ENCODE measurements at regions not wholly inside any gene's neighbourhood (a gene's known extent, or its start where the extent isn't known, plus 50 kb on each side); places are given as distances from the start of the nearest gene placed in this dataset.
"Not testable (repeated sequence)": the region's sequence is repeated elsewhere in the genome, so short reads cannot be mapped to it uniquely, and the experiment has no call there.

- no peak for DNase-seq
Measured at GRCh38 chr2:234898534-234899053, 53.2 kb upstream of the SH3BP4 start.

DNA sequence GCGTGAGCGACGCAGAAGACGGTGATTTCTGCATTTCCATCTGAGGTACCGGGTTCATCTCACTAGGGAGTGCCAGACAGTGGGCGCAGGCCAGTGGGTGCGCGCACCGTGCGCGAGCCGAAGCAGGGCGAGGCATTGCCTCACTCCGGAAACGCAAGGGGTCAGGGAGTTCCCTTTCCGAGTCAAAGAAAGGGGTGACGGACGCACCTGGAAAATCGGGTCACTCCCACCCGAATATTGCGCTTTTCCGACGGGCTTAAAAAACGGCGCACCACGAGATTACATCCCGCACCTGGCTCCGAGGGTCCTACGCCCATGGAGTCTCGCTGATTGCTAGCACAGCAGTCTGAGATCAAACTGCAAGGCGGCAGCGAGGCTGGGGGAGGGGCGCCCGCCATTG, 63.4 kb upstream of the SH3BP4 start:
- not testable (repeated sequence) for DNase-seq

GRCh38 chr2:234887195-234887594, 64.6 kb upstream of the SH3BP4 start:
- no peak for DNase-seq

DNA sequence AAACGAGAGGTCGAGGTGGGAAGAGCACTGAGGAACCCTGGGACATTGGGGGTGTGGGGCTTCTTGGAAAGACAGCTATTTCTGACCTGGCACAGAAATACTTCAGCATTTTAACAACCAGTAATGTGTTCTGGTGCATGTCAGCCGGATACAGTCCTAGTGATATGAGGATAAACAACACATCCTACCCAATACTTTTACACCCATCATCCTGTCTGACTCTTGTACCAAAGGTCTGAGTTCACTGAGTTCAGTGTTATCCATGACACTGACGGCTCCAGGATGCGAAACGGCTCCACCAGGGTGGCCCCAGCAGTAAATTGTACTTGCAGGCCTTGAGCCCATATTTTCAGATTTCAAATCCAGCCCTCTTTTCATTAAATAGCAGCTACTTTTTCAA, 65.9 kb upstream of the SH3BP4 start:
- DNase-seq: no peak

DNA sequence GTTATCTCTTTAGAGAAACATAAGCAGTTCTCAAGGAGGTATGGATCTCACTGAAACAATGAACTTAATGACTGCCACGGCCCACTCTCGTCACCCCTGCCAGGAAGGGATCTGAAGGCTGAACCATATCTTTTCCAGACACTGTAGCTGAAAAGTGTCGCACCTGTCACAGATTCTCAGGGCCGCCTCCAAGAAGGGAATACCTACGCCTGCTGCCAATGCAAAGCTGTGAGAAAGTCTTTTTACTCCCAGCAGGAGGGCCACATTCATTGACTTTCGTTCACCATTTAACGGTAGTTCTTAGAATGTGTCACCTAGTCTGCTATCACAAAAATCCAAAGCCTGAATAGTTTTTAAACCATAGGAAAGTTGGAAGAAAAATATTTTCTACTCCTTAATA, 66.7 kb upstream of the SH3BP4 start:
- no peak for DNase-seq

DNA sequence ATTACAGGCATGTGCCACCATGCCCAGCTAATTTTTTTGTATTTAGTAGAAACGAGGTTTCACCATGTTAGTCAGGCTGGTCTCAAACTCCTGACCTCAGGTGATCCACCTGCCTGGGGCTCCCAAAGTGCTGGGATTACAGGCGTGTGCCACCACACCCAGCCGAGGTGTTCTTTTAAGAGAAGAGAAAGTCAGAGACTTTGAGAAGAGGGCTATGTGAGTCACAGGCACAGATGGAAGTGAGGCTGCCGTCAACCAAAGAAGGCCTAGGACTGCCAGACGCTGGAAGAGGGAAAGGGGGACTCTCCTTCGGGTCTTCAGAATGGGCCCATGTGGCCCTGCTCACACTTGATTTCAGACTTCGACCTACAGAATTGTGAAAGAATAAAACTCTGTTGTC, 67.2 kb upstream of the SH3BP4 start:
- DNase-seq: no peak

DNA sequence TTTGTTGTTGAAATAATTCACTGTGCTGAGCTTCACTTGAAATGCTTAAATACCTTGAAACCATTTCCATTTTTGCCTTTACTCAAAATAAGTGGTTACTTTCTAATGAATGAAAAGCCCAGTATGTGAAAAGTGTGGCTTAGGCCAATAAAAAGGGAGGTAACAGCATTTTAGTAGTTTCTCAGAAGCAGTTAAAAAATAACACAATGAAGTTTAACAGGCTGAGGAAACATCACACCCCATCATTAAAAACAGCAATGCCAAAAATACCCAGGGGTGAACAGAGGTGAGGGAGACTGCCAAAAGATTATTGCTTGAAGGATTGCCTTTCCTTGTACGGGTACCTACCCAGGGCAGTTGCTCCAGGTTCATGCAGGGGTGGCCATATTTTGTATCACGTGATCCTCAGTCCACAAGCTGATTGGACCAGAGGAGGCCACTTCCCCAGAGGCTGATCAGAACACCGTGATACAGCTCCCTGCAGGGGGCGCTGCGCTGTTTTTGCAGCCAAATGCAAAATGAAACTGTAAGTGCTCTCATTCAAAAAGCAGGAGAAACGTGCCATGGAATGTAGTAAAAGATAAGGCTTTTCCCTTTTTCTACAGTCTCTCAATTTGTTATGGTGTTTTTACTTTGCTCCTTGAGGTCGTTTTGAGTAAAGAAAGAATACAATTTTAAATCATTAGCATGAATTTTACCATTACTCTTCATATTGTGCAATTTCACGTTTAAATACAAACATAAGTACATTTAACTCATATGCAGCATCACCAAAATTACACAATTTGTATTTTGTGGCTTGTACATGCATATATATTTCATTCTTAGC, 70.2 kb upstream of the SH3BP4 start:
- DNase-seq: peak; percentile 86

- DNase-seq: peak; percentile 75
Measured at GRCh38 chr2:234880551-234881211, 71.1 kb upstream of the SH3BP4 start.

DNA sequence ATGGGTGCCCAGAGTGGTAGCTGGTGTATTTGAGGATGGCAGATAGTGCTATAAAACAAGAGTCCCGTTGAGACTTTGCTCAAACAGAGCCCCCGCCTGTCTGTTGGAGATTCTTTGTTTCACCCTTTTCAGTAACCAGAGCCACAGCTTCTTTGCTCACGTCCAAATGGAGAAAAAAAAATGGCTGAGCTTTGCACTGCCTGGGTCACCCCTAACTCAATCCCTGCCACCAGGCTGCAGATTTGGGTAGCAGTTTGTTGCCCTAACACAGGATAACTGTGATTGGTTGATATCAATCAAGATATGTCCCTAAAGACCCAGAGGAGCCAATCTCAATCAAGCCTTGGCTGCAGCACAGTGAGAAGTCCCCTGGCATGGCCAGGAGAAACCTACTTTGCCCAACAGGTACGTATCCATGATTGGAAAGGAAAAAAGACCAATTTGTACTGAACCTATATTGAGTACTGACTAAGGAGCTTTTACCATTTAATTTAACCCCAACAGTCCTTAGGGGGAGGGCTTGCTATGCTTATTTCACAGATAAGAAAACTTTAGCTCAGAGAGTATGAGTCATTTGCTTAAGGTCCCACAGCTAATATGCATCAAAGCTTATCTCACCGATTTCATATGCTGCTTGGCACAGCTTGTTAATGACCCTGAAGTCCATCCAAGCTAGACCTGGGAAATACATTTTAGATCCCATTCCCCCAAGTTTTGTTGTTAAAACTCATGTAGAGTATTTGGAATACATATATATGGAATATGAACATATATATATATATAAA, 72.0 kb upstream of the SH3BP4 start:
- DNase-seq: peak; percentile 38

GRCh38 chr2:234876621-234877020, 75.2 kb upstream of the SH3BP4 start:
- DNase-seq: not testable (repeated sequence)

DNA sequence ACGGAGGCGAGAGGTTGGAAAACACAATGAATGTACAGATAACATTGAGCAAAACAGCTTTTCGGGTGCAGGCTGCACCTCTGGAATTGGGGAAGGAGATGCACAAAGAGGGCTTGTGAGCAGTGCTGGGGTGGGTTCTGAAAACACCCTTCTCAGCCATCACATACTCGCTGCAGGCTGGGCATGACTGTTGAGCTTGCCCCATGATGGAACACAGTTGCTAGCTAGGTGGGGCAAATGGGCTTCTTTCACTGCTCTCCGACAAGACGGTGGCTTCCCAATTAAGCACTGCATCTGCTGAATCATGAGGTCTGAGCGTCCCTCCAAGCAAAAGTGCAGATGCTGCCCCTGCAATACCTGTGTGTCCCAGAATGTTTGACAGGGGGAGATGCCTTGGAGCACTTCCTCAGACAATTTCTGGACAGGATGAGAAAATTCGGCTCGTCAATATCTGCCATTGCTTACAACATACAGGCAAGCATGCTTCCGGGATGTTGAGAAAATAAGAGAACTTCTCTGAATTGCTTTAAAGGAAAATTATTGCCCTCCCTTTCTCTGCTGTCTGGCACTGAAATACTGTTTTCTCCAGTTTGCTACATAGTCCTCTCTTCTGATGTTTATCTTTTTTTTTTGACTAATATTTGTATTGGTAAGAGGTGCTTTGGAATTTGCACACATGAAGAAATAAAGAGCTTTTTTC, 77.3 kb upstream of the SH3BP4 start:
- no peak for DNase-seq

GRCh38 chr2:234873828-234874173, 78.0 kb upstream of the SH3BP4 start:
- DNase-seq: no peak

- DNase-seq: no peak
Measured at GRCh38 chr2:234873103-234873827, 78.6 kb upstream of the SH3BP4 start.

DNA sequence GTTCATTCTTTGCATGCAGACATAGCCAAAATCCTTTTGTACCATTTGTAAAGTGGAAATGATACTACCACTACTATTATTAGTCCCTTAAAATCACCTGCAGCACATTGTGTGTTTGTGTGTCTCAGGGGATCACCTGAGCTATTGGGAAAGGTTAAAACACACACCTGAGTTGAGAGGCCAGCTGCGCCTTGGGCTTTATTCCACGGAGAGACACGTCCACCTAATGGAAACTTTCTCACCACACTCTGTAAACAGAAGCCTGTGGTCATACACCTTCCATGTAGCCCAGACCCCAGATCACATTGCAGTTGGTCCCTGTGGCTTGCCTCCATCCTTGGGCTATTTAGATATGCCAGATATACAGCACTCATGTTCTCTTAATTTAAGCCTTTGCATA, 81.8 kb upstream of the SH3BP4 start:
- peak; percentile 44 for DNase-seq

GRCh38 chr2:234869164-234869563, 82.7 kb upstream of the SH3BP4 start:
- DNase-seq: no peak

DNA sequence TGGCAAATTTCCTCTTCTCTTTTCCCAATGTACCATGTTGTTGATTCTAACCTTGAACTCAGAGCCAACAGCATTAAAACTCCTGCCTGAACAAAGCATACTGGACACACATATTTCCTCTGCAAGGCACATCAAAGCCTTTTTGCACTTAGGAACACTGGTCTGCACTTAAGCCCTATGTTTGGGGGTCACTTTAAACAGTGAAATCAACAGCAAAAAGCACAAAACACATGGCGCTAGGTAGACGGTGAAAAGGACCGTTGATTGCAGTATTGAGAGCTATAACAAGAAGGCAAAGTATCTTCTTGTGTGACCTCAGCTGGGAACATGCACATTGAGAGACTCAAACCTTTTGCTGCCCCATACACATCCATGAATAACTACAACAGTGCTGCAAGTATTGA, 83.9 kb upstream of the SH3BP4 start:
- DNase-seq: no peak

- DNase-seq: no peak
Measured at GRCh38 chr2:234865586-234865985, 86.2 kb upstream of the SH3BP4 start.

- no peak for DNase-seq
Measured at GRCh38 chr2:234865040-234865439, 86.8 kb upstream of the SH3BP4 start.

GRCh38 chr2:234864506-234864905, 87.3 kb upstream of the SH3BP4 start:
- DNase-seq: no peak

GRCh38 chr2:234863043-234863934, 88.5 kb upstream of the SH3BP4 start:
- DNase-seq: no peak
